DND-41 (cell line): ENCODE measurements at regions not wholly inside any gene's neighbourhood (a gene's known extent, or its start where the extent isn't known, plus 50 kb on each side); places are given as distances from the start of the nearest gene placed in this dataset.

ENCODE experiments used
- ATAC-seq: fragments of 200-7000 bp; cut with Tn5 transposase; 3 replicates; pipeline ENCODE4 v1.9.1; 2021; ENCODE audit warnings: low read depth; ENCODE audit not compliant: insufficient read depth
- DNase-seq: peaks from one replicate; pipeline ENCODE4 v3.0.0-alpha.2; 2020
- H2AFZ ChIP-seq: 2 replicates; pipeline ENCODE4 v1.6.0; 2012; ENCODE audit warnings: low read depth, low read length
- H3K27ac ChIP-seq: 2 replicates; pipeline ENCODE4 v1.5.1; 2012; ENCODE audit warnings: low read length, inconsistent platforms
- H3K27me3 ChIP-seq: fragments of 200-600 bp; sonication (generic); 2 replicates; pipeline ENCODE4 v1.6.0; 2012; ENCODE audit warnings: low read length, mild to moderate bottlenecking, inconsistent platforms; ENCODE audit not compliant: insufficient read depth, poor library complexity
- H3K36me3 ChIP-seq: 2 replicates; pipeline ENCODE4 v1.5.1; 2012; ENCODE audit warnings: low read length, inconsistent platforms; ENCODE audit not compliant: insufficient read depth
- H3K4me1 ChIP-seq: 2 replicates; pipeline ENCODE4 v1.5.1; 2012; ENCODE audit warnings: mild to moderate bottlenecking, low read length; ENCODE audit not compliant: insufficient read depth
- H3K4me2 ChIP-seq: 2 replicates; pipeline ENCODE4 v1.6.0; 2012; ENCODE audit warnings: mild to moderate bottlenecking, moderate library complexity, low read length, inconsistent platforms; ENCODE audit not compliant: insufficient read depth
- H3K4me3 ChIP-seq, 2 experiments: fragments of 200-600 bp in 1 of 2; shearing (Covaris generic) in 1 of 2; 2 replicates each; pipeline ENCODE4 v1.5.1; 2012 to 2016; ENCODE audit warnings: inconsistent platforms in 2 of 2, low read length in 2 of 2, mild to moderate bottlenecking in 2 of 2, low read depth in 1 of 2, moderate library complexity in 1 of 2
- H3K79me2 ChIP-seq: 2 replicates; pipeline ENCODE4 v1.6.0; 2012; ENCODE audit warnings: low read length, inconsistent platforms; ENCODE audit not compliant: insufficient read depth
- H3K9ac ChIP-seq: 2 replicates; pipeline ENCODE4 v1.6.0; 2012; ENCODE audit warnings: low read depth, mild to moderate bottlenecking, inconsistent platforms, low read length, moderate library complexity
- H3K9me3 ChIP-seq: 2 replicates; pipeline ENCODE4 v1.5.1; 2012; ENCODE audit warnings: low read length, moderate library complexity, mild to moderate bottlenecking, inconsistent platforms; ENCODE audit not compliant: insufficient read depth, severe bottlenecking
- H4K20me1 ChIP-seq: 2 replicates; pipeline ENCODE4 v1.6.0; 2012; ENCODE audit warnings: low read length; ENCODE audit not compliant: insufficient read depth
- EZH2 ChIP-seq: IDR thresholded peaks from 3 replicates; pipeline ENCODE4 v1.6.1; 2012; ENCODE audit warnings: borderline replicate concordance, low read depth, mild to moderate bottlenecking, moderate library complexity, low read length, inconsistent platforms; ENCODE audit not compliant: severe bottlenecking
- TF ChIP-seq, protein P1 (sequence below): IDR thresholded peaks from 2 replicates; pipeline ENCODE4 v1.5.1; 2012; ENCODE audit warnings: borderline replicate concordance, low read length, moderate library complexity, mild to moderate bottlenecking; ENCODE audit not compliant: poor library complexity, severe bottlenecking; ENCODE audit errors: extremely low read depth

DNA sequence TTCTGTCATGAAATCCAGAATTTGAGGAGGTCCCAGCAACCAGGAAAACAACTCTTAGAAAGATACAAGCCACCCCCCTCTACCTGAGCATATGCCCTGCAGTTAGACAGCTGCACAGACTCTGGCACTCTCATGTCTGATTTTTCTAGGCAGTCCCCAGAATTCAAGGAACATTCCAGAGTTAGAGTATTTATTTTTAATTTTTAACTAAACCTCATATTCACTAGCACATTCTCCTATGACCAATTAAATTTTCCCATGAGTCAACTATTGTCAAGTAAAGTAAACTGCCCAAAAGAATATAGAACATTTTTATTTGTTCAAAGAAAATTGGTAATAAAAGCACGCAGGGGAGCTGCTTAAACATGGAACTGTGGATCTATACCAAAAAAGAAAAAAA lies 490.5 kb upstream of the SEMA6A start:
- no peaks in the 10 kb centered on the region for H4K20me1 ChIP-seq
- no peaks in the 10 kb centered on the region for H3K27me3 ChIP-seq
- no peak overlapping the region for H3K27ac ChIP-seq
- no peak overlapping the region for H2AFZ ChIP-seq
- H3K4me3 ChIP-seq = no peak overlapping the region
- no peak overlapping the region for H3K4me2 ChIP-seq
- TF ChIP-seq, protein P1, sequence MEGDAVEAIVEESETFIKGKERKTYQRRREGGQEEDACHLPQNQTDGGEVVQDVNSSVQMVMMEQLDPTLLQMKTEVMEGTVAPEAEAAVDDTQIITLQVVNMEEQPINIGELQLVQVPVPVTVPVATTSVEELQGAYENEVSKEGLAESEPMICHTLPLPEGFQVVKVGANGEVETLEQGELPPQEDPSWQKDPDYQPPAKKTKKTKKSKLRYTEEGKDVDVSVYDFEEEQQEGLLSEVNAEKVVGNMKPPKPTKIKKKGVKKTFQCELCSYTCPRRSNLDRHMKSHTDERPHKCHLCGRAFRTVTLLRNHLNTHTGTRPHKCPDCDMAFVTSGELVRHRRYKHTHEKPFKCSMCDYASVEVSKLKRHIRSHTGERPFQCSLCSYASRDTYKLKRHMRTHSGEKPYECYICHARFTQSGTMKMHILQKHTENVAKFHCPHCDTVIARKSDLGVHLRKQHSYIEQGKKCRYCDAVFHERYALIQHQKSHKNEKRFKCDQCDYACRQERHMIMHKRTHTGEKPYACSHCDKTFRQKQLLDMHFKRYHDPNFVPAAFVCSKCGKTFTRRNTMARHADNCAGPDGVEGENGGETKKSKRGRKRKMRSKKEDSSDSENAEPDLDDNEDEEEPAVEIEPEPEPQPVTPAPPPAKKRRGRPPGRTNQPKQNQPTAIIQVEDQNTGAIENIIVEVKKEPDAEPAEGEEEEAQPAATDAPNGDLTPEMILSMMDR = no peak
- TF ChIP-seq EZH2 = no peak
- H3K9me3 ChIP-seq = no peaks in the 10 kb centered on the region
- no peak for DNase-seq
- no peak for ATAC-seq
- H3K4me1 ChIP-seq = no peaks in the 10 kb centered on the region
- no peaks in the 10 kb centered on the region for H3K79me2 ChIP-seq
- H3K36me3 ChIP-seq = no peaks in the 10 kb centered on the region
- no peak overlapping the region for H3K9ac ChIP-seq

DNA sequence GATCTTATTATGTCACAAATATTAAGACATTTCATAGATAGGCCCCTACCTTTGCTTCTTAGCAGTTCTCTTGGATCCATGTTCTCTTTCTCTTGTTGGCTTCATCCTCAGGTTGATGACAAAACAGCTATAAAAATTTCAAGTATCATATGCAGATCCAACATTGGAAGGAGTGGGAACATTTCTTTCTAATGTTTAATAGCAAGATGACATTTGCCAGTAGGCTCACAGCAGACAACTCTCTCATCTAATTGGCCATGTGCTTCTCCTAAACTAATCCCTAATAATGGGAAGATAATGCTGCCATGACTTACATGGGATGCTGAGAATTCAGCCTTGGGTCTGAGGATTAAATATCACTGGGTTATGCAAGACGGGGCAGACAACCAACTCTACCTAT lies 485.5 kb upstream of the SEMA6A start:
- no peaks in the 10 kb centered on the region for H4K20me1 ChIP-seq
- no peak for DNase-seq
- H3K27ac ChIP-seq = no peak overlapping the region
- no peaks in the 10 kb centered on the region for H3K36me3 ChIP-seq
- no peaks in the 10 kb centered on the region for H3K79me2 ChIP-seq
- no peak overlapping the region for H3K4me2 ChIP-seq
- H3K9ac ChIP-seq = no peak overlapping the region
- no peak overlapping the region for H2AFZ ChIP-seq
- TF ChIP-seq EZH2 = no peak
- TF ChIP-seq, protein P1 = no peak
- H3K4me1 ChIP-seq = no peaks in the 10 kb centered on the region
- H3K9me3 ChIP-seq = no peaks in the 10 kb centered on the region
- no peak overlapping the region for H3K4me3 ChIP-seq
- no peaks in the 10 kb centered on the region for H3K27me3 ChIP-seq
- no peak for ATAC-seq

DNA sequence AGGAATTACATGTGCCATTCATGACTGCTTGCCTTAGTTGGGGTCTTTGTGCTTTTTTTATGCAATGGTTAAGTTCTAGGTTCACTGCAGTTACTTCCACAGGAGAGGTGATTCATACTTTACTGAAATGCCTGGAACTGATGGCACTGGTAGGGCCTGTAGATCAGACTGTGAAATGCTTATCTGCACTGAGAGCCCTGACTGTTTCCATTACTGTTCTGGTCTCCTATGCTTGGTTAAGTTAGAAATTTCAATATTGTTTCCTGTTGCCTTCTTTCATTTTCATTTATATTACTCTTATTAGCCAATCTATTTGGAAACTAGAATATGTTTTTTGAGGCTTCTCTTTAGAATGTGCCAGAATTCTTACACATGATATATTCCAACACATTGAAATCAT lies 484.1 kb upstream of the SEMA6A start:
- Histone ChIP-seq H2AFZ (no peak overlapping the region), H3K36me3 (no peaks in the 10 kb centered on the region), H3K4me1 (no peaks in the 10 kb centered on the region), H3K4me3 (no peak overlapping the region), H3K27me3 (no peaks in the 10 kb centered on the region), H3K9ac (no peak overlapping the region), H3K9me3 (no peaks in the 10 kb centered on the region), H3K27ac (no peak overlapping the region), H4K20me1 (no peaks in the 10 kb centered on the region), H3K79me2 (no peaks in the 10 kb centered on the region), H3K4me2 (no peak overlapping the region)
- no peak for ATAC-seq
- no peak for DNase-seq
- no peak for TF ChIP-seq EZH2
- TF ChIP-seq, protein P1 = no peak

DNA sequence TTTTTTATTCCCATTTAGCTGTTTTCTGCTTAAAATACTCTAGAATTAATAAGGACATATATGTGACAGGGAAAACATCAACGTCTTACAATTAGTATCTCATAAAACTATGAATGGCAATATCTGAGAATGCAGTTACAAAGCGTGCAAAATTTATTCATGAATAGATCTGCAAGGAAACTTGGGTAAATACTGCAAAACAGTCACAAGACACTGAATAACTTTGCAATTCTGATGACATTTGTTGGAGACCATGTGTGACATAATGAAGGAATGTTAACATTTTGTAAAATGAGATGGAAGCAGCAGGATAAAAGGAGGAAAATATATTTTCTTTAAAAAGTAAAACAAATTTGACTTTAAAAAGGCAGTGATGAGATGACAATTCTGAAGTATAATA lies 480.9 kb upstream of the SEMA6A start:
- H3K9ac ChIP-seq = no peak overlapping the region
- no peak overlapping the region for H3K4me3 ChIP-seq
- no peaks in the 10 kb centered on the region for H3K36me3 ChIP-seq
- ATAC-seq (no peak), DNase-seq (no peak)
- no peaks in the 10 kb centered on the region for H4K20me1 ChIP-seq
- TF ChIP-seq EZH2 = no peak
- TF ChIP-seq, protein P1 = no peak
- H3K4me1 ChIP-seq = no peaks in the 10 kb centered on the region
- H2AFZ ChIP-seq = no peak overlapping the region
- H3K27ac ChIP-seq = no peak overlapping the region
- no peaks in the 10 kb centered on the region for H3K79me2 ChIP-seq
- no peak overlapping the region for H3K4me2 ChIP-seq
- no peaks in the 10 kb centered on the region for H3K27me3 ChIP-seq
- no peaks in the 10 kb centered on the region for H3K9me3 ChIP-seq
